Upper lobe of right lung (tissue), 1 donor: ENCODE measurements at regions not wholly inside any gene's neighbourhood (a gene's known extent, or its start where the extent isn't known, plus 50 kb on each side); places are given as distances from the start of the nearest gene placed in this dataset.

Source experiments
- ATAC-seq: fragments of 200-7000 bp; cut with Tn5 transposase; one replicate; pipeline ENCODE4 v1.9.1; 2020; ENCODE audit warnings: mild to moderate bottlenecking, moderate library complexity
- DNase-seq: peaks from one replicate; pipeline ENCODE4 v3.0.0-alpha.2; 2020
- H3K27ac ChIP-seq: fragments of 200-600 bp; one replicate; pipeline ENCODE4 v1.8.0; 2022
- H3K27me3 ChIP-seq: fragments of 200-600 bp; one replicate; pipeline ENCODE4 v1.8.0; 2022; ENCODE audit warnings: mild to moderate bottlenecking
- H3K36me3 ChIP-seq: fragments of 200-600 bp; one replicate; pipeline ENCODE4 v1.8.0; 2022
- H3K4me1 ChIP-seq: fragments of 200-600 bp; one replicate; pipeline ENCODE4 v1.8.0; 2022
- H3K4me3 ChIP-seq: fragments of 200-600 bp; one replicate; pipeline ENCODE4 v1.8.0; 2022; ENCODE audit warnings: mild to moderate bottlenecking
- H3K9me3 ChIP-seq: fragments of 200-600 bp; one replicate; pipeline ENCODE4 v1.8.0; 2022
- CTCF ChIP-seq: fragments of 200-600 bp; IDR thresholded peaks from one replicate; pipeline ENCODE4 v1.8.0; 2022; ENCODE audit warnings: antibody characterized with exemption
- intact Hi-C: fragments of 100-400 bp; cut with DNase I; formaldehyde crosslinking; loops from one replicate; pipeline ENCODE4 v1.11.0; 2022
- donor health status: DM: no; HTN: yes; CAD: no; lungs with severe emphysema.

DNA sequence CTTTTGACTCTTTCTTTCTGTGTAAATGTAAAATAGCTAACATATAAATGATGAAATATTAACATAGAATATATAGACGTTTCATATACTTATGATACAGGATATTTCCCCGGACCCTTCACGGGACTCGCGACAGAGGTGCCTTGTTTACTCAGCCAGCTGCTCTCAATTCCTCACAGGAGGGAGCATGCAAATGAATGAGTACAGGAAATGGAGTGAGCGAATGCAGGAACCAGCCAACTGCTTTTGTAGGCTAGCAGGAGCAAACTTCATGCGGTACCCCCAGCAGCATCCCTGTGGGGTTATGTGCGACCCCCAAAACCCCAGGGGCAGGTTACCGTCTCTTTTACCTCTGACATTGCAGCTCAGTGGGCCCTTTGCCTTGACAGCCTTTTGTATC is 110.3 kb upstream of the PDHA2 start:
- no peaks in the 10 kb centered on the region for H3K4me1 ChIP-seq
- H3K9me3 ChIP-seq, result no peaks in the 10 kb centered on the region
- no peak for ATAC-seq
- no peaks in the 10 kb centered on the region for H3K36me3 ChIP-seq
- TF ChIP-seq CTCF, result no peak
- H3K27me3 ChIP-seq, result no peaks in the 10 kb centered on the region
- H3K27ac ChIP-seq, result no peak overlapping the region
- no peak for DNase-seq
- intact Hi-C loops, result no loop called here
- H3K4me3 ChIP-seq, result no peak overlapping the region

GRCh38 chr4:95728145-95728544 is 111.7 kb upstream of the PDHA2 start:
- Histone ChIP-seq H3K27me3 (no peaks in the 10 kb centered on the region), H3K4me3 (no peak overlapping the region), H3K36me3 (no peaks in the 10 kb centered on the region), H3K4me1 (no peaks in the 10 kb centered on the region), H3K9me3 (no peaks in the 10 kb centered on the region), H3K27ac (no peak overlapping the region)
- DNase-seq, result no peak
- no peak for ATAC-seq
- TF ChIP-seq CTCF, result no peak
- intact Hi-C loops, result no loop called here

DNA sequence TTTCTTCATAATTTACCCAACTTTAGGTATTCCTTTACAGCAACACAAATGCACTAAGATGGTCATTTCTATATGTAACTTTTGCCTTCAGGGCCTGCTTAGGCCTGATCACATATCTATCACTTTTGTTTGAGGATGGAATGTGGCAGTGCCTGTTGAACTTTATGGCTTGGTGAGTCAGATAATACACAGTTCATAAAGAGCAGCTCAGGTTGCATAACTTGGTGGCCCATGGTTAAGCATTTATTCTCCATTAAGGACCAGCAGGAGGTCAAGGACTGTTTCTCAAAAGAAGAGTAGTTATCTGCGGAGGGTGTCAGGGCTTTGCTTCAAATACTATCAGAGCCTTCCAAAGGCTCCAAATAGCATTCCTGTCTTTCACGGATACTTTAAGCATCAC is 124.1 kb upstream of the PDHA2 start:
- H3K4me3 ChIP-seq, result no peak overlapping the region
- H3K36me3 ChIP-seq, result no peaks in the 10 kb centered on the region
- DNase-seq (no peak), ATAC-seq (no peak)
- intact Hi-C loops, result no loop called here
- no peaks in the 10 kb centered on the region for H3K27me3 ChIP-seq
- H3K4me1 ChIP-seq, result no peaks in the 10 kb centered on the region
- no peaks in the 10 kb centered on the region for H3K9me3 ChIP-seq
- TF ChIP-seq CTCF, result no peak
- no peak overlapping the region for H3K27ac ChIP-seq

GRCh38 chr4:95714571-95714970 is 125.3 kb upstream of the PDHA2 start:
- DNase-seq, result no peak

GRCh38 chr4:95705323-95705722 is 134.6 kb upstream of the PDHA2 start:
- Histone ChIP-seq H3K27ac (no peak overlapping the region), H3K9me3 (no peaks in the 10 kb centered on the region), H3K4me3 (no peak overlapping the region), H3K36me3 (no peaks in the 10 kb centered on the region), H3K27me3 (no peaks in the 10 kb centered on the region), H3K4me1 (no peaks in the 10 kb centered on the region)
- no peak for TF ChIP-seq CTCF
- intact Hi-C loops, result no loop called here
- ATAC-seq, result no peak
- no peak for DNase-seq

More at GRCh38 chr4:95714571-95714970, 125.3 kb upstream of the PDHA2 start:
- no peaks in the 10 kb centered on the region for H3K4me1 ChIP-seq
- TF ChIP-seq CTCF, result no peak
- H3K4me3 ChIP-seq, result no peak overlapping the region
- ATAC-seq, result no peak
- H3K36me3 ChIP-seq, result no peaks in the 10 kb centered on the region
- intact Hi-C loops, result no loop called here
- no peaks in the 10 kb centered on the region for H3K9me3 ChIP-seq
- no peaks in the 10 kb centered on the region for H3K27me3 ChIP-seq
- no peak overlapping the region for H3K27ac ChIP-seq

- no peaks in the 10 kb centered on the region for H3K36me3 ChIP-seq
- no peaks in the 10 kb centered on the region for H3K4me1 ChIP-seq
- H3K27me3 ChIP-seq, result no peaks in the 10 kb centered on the region
- no peaks in the 10 kb centered on the region for H3K9me3 ChIP-seq
- no peak for TF ChIP-seq CTCF
- no peak overlapping the region for H3K4me3 ChIP-seq
- intact Hi-C loops, result no loop called here
- H3K27ac ChIP-seq, result no peak overlapping the region
- no peak for DNase-seq
- no peak for ATAC-seq
Observed at GRCh38 chr4:95701500-95702170, 138.3 kb upstream of the PDHA2 start.
